HepG2 (cell line): ENCODE measurements at regions not wholly inside any gene's neighbourhood (a gene's known extent, or its start where the extent isn't known, plus 50 kb on each side); places are given as distances from the start of the nearest gene placed in this dataset.

Experiments used
- ATAC-seq: fragments of 200-7000 bp; cut with Tn5 transposase; 3 replicates; pipeline ENCODE4 v1.9.1; 2020; ENCODE audit warnings: mild to moderate bottlenecking, moderate library complexity
- BruUV-seq: library from RNA; stranded (reverse); fragments of 400-500 nt; replicated peaks from 2 replicates; lab custom pipeline; 2021; lab: Mats Ljungman, UMichigan
- CTCF ChIA-PET: fragments of 300-600 bp; formaldehyde crosslinking; extraction: SDS; loops from one replicate; lab custom pipeline; 2021; ENCODE audit warnings: low total read pairs, inconsistent platforms, low intra/inter-chr PET ratio; lab: Yijun Ruan, JAX
- POLR2A ChIA-PET: fragments of 350-600 bp; sonication (Branson Sonifier 250); formaldehyde crosslinking; loops from one replicate; lab custom pipeline; 2020; ENCODE audit warnings: antibody characterized with exemption, inconsistent platforms; lab: Yijun Ruan, JAX
- DNase-seq: peaks from one replicate; pipeline ENCODE4 v3.0.0-alpha.2; 2015; ENCODE audit warnings: low spot score
- FAIRE-seq: peaks from 3 replicates; lab custom pipeline; 2011; peaks lifted over from hg19 to GRCh38; lab: Jason Lieb, UNC
- H2AFZ ChIP-seq: one replicate; pipeline ENCODE4 v1.6.1; 2011; ENCODE audit warnings: low read length, inconsistent platforms
- H3K27ac ChIP-seq: fragments of 300-600 bp; 3 replicates; pipeline ENCODE4 v1.8.0; 2011; ENCODE audit warnings: mixed run types, mild to moderate bottlenecking, mixed read lengths, low read length, inconsistent platforms; ENCODE audit not compliant: insufficient read depth; ENCODE audit errors: extremely low read length
- H3K27me3 ChIP-seq, 2 experiments: fragments of 200-600 bp in 1 of 2; 2 replicates in 1 of 2; 3 replicates in 1 of 2; pipeline versions ENCODE4 v1.6.0 to v1.8.0; 2011; ENCODE audit warnings: low read length in 2 of 2, mild to moderate bottlenecking in 2 of 2, moderate library complexity in 2 of 2, inconsistent platforms in 1 of 2; ENCODE audit not compliant: insufficient read depth in 2 of 2, control insufficient read depth in 1 of 2
- H3K36me3 ChIP-seq, 2 experiments: fragments of 200-600 bp in 1 of 2; replicated peaks in 1 of 2; 2 replicates in 1 of 2; 3 replicates in 1 of 2; pipeline versions ENCODE4 v1.5.1 to v1.8.0; 2011; ENCODE audit warnings: low read length in 2 of 2, inconsistent platforms in 1 of 2; ENCODE audit not compliant: insufficient read depth in 2 of 2, control insufficient read depth in 1 of 2
- H3K4me1 ChIP-seq: 2 replicates; pipeline ENCODE4 v1.5.1; 2012; ENCODE audit warnings: low read length, inconsistent platforms; ENCODE audit not compliant: insufficient read depth
- H3K4me2 ChIP-seq: 2 replicates; pipeline ENCODE4 v1.6.0; 2011; ENCODE audit warnings: low read depth, low read length, inconsistent platforms
- H3K4me3 ChIP-seq, 3 experiments: fragments of 200-600 bp in 1 of 3; sonication (generic), shearing (Covaris generic) in 1 of 3; replicated peaks in 1 of 3; 2 replicates each; pipeline ENCODE4 v1.5.1; 2011 to 2016; ENCODE audit warnings: low read length in 3 of 3, inconsistent platforms in 2 of 3, low read depth in 2 of 3, mild to moderate bottlenecking in 2 of 3, control low read depth in 1 of 3, mixed read lengths in 1 of 3; ENCODE audit not compliant: insufficient read depth in 1 of 3
- H3K79me2 ChIP-seq: one replicate; pipeline ENCODE4 v1.6.1; 2011; ENCODE audit warnings: low read length, inconsistent platforms; ENCODE audit not compliant: insufficient read depth
- H3K9ac ChIP-seq: 2 replicates; pipeline ENCODE4 v1.6.0; 2011; ENCODE audit warnings: mild to moderate bottlenecking, low read depth, low read length, inconsistent platforms; ENCODE audit not compliant: insufficient read depth
- H3K9me3 ChIP-seq: 2 replicates; pipeline ENCODE4 v1.5.1; 2012; ENCODE audit warnings: mild to moderate bottlenecking, low read length
- H4K20me1 ChIP-seq: 2 replicates; pipeline ENCODE4 v1.6.0; 2011; ENCODE audit warnings: inconsistent platforms, mild to moderate bottlenecking, low read length, moderate library complexity; ENCODE audit not compliant: insufficient read depth
- ATF1 ChIP-seq: IDR thresholded peaks from 2 replicates; pipeline ENCODE4 v1.6.1; 2016; ENCODE audit warnings: mild to moderate bottlenecking, control low read depth
- EED ChIP-seq: sonication (generic); formaldehyde crosslinking; IDR thresholded peaks from 2 replicates; pipeline ENCODE4 v1.5.0; 2020; ENCODE audit warnings: mild to moderate bottlenecking, missing genetic modification reagents
- IKZF5 ChIP-seq: IDR thresholded peaks from 2 replicates; pipeline ENCODE4 v1.6.1; 2018; ENCODE audit warnings: missing genetic modification reagents, mild to moderate bottlenecking, missing compliant biosample characterization
- NR2F2 ChIP-seq: IDR thresholded peaks from 2 replicates; pipeline ENCODE4 v1.6.1; 2012; ENCODE audit warnings: low read depth, inconsistent platforms, borderline replicate concordance
- SNAPC4 ChIP-seq: sonication (generic); formaldehyde crosslinking; IDR thresholded peaks from 2 replicates; pipeline ENCODE4 v1.4.0; 2020; ENCODE audit warnings: mild to moderate bottlenecking, missing genetic modification reagents
- ZIK1 ChIP-seq: sonication (generic); formaldehyde crosslinking; IDR thresholded peaks from 2 replicates; pipeline ENCODE4 v1.5.0; 2020; ENCODE audit warnings: mild to moderate bottlenecking, low read depth, missing genetic modification reagents, borderline replicate concordance
- ZNF275 ChIP-seq: sonication (generic); formaldehyde crosslinking; IDR thresholded peaks from 2 replicates; pipeline ENCODE4 v1.8.0; 2022; ENCODE audit warnings: missing genetic modification reagents, mild to moderate bottlenecking, inconsistent platforms, borderline replicate concordance
- ZNF432 ChIP-seq: sonication (generic); formaldehyde crosslinking; IDR thresholded peaks from 2 replicates; pipeline ENCODE4 v1.5.0; 2020; ENCODE audit warnings: missing genetic modification reagents, mild to moderate bottlenecking, borderline replicate concordance
- ZNF501 ChIP-seq: sonication (generic); formaldehyde crosslinking; IDR thresholded peaks from 2 replicates; pipeline ENCODE4 v1.5.1; 2020; ENCODE audit warnings: mild to moderate bottlenecking, moderate library complexity, missing genetic modification reagents
- ZNF550 ChIP-seq: sonication (generic); formaldehyde crosslinking; IDR thresholded peaks from 2 replicates; pipeline ENCODE4 v1.4.0; 2020; ENCODE audit warnings: mild to moderate bottlenecking, missing genetic modification reagents, borderline replicate concordance
- ZNF816 ChIP-seq: sonication (generic); formaldehyde crosslinking; IDR thresholded peaks from 2 replicates; pipeline ENCODE4 v1.8.0; 2022; ENCODE audit warnings: missing genetic modification reagents, mild to moderate bottlenecking, borderline replicate concordance
- whole genome bisulfite sequencing: methylation state at CpG from one replicate; pipeline ENCODE4 v1.1.6; 2017; ENCODE audit warnings: low lambda C conversion rate; 5-methylcytosine and 5-hydroxymethylcytosine counted together
- in situ Hi-C: cut with HindIII; loops from 2 replicates; pipeline ENCODE4 v1.10.0; 2017; ENCODE audit warnings: low pct_unique_long_range_greater_than_20kb; ENCODE audit not compliant: extremely low pct_ligation_motif_present
- intact Hi-C: fragments of 100-400 bp; cut with micrococcal nuclease; formaldehyde crosslinking; loops from one replicate; pipeline ENCODE4 v1.10.0; 2022; ENCODE audit not compliant: unreplicated experiment

- CTCF ChIA-PET = no interaction called here
- FAIRE-seq (no peak), DNase-seq (no peak), ATAC-seq (no peak)
- no peaks in the 10 kb centered on the region for H4K20me1 ChIP-seq
- in situ Hi-C loops = no loop called here
- H3K4me2 ChIP-seq = no peak overlapping the region
- H3K27me3 ChIP-seq = no peaks in the 10 kb centered on the region
- H3K79me2 ChIP-seq = no peaks in the 10 kb centered on the region
- peaks cover 75% of the 10 kb centered on the region for H3K9me3 ChIP-seq
- BruUV-seq = no TSS peak
- no peaks in the 10 kb centered on the region for H3K4me1 ChIP-seq
- no peak overlapping the region for H2AFZ ChIP-seq
- no peaks in the 10 kb centered on the region for H3K36me3 ChIP-seq
- H3K27ac ChIP-seq = no peak overlapping the region
- H3K9ac ChIP-seq = no peak overlapping the region
- POLR2A ChIA-PET = no interaction called here
- no peak overlapping the region for H3K4me3 ChIP-seq
- TF ChIP-seq ZNF501 (CRISPR knock-in tag) (no peak), EED (CRISPR knock-in tag) (no peak)
- intact Hi-C loops = no loop called here
These were observed 1618.7 kb downstream of the OLFM4 start for GRCh38 chr13:54647275-54647674.

- Histone ChIP-seq H3K9me3 (peaks cover 67% of the 10 kb centered on the region), H3K4me2 (no peak overlapping the region), H3K79me2 (no peaks in the 10 kb centered on the region), H3K36me3 (no peaks in the 10 kb centered on the region), H3K4me3 (no peak overlapping the region), H4K20me1 (no peaks in the 10 kb centered on the region), H3K9ac (no peak overlapping the region), H3K27me3 (no peaks in the 10 kb centered on the region), H3K4me1 (no peaks in the 10 kb centered on the region), H3K27ac (no peak overlapping the region), H2AFZ (no peak overlapping the region)
- intact Hi-C loops (no loop called here), in situ Hi-C loops (no loop called here)
- DNase-seq = no peak
- no TSS peak for BruUV-seq
- WGBS = 0% methylated on average over 1 of the region's 1 CpG
- ChIA-PET POLR2A (no interaction called here), CTCF (no interaction called here)
- no peak for ATAC-seq
- no peak for FAIRE-seq
- TF ChIP-seq ATF1 (CRISPR knock-in tag) = no peak
- no peak for TF ChIP-seq ZNF550 (CRISPR knock-in tag)
- TF ChIP-seq NR2F2 = no peak
- TF ChIP-seq ZNF432 (CRISPR knock-in tag) = no peak
- no peak for TF ChIP-seq ZNF816 (CRISPR knock-in tag)
- no peak for TF ChIP-seq ZNF275
- TF ChIP-seq ZIK1 (CRISPR knock-in tag) = no peak
- TF ChIP-seq SNAPC4 (CRISPR knock-in tag) = no peak
- TF ChIP-seq IKZF5 (CRISPR knock-in tag) = no peak
These were observed 1629.0 kb downstream of the OLFM4 start for GRCh38 chr13:54657588-54657987.
